GM18505 (cell line): ENCODE measurements at regions not wholly inside any gene's neighbourhood (a gene's known extent, or its start where the extent isn't known, plus 50 kb on each side); places are given as distances from the start of the nearest gene placed in this dataset.

Experiments used
- ATAC-seq: cut with Tn5 transposase; IDR thresholded peaks from one replicate; pipeline ENCODE4 v1.9.1; 2021; ENCODE audit not compliant: unreplicated experiment
- POLR2A ChIP-seq: IDR thresholded peaks from 4 replicates; pipeline ENCODE4 v1.6.1; 2011; ENCODE audit warnings: borderline replicate concordance; ENCODE audit not compliant: insufficient read depth, insufficient read length; ENCODE audit errors: extremely low read depth

DNA sequence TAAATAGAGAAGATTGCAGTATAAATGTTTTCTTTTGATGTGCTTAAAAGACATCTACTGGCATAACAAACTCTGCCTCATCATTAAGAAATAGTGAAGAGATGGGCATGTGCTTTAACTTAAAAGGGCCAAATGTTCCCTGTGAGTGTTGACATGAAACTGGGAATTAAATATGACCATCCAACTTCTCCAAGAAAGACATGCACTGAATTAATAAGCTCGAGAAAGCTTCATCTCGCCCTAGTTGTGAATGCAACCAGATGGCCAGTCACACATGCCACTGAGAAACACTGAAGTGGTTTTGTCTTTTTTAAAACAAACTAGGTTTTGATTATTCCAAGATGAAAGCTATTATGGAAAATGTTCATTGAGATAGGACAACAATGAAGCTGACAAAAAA is 479.2 kb downstream of the RIT2 start:
- no peak for ATAC-seq
- TF ChIP-seq POLR2A, result no peak

DNA sequence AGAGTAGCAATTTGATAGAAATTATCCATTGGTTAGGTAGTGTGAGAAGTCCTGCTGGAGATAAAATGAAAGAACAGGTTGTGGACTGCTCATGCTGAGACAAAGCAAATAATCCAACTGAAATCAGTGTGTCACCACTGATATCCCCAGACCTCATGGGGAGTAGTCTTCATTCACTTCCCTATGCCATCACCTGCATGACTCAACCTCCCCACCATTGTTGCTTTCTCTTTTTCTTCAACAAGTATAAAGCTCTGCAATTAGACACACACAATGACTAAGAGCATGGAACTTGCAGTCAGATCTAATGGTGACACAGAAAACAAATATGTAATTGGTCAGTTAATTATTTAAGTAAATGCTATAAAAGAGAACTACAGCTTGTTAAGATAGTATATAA is 475.3 kb downstream of the RIT2 start:
- no peak for ATAC-seq
- no peak for TF ChIP-seq POLR2A

DNA sequence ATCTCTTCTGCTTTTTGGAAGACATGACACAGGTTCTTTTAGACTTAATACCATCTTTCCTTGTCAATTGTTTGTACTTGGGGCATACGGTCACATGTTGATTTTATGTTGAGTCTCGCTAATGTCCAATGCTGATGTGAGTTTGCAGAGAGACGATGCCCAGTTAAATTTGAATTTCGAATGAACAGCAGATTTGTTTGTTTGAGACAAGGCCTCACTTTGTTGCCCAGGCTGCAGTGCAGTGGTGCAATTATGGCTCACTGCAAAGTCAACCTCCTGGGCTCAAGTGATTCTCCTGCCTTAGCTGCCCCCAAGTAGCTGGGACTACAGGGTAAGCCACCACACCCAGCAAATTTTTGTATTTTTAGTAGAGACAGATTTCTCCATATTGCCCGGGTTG is 473.5 kb downstream of the RIT2 start:
- no peak for TF ChIP-seq POLR2A
- ATAC-seq, result no peak

DNA sequence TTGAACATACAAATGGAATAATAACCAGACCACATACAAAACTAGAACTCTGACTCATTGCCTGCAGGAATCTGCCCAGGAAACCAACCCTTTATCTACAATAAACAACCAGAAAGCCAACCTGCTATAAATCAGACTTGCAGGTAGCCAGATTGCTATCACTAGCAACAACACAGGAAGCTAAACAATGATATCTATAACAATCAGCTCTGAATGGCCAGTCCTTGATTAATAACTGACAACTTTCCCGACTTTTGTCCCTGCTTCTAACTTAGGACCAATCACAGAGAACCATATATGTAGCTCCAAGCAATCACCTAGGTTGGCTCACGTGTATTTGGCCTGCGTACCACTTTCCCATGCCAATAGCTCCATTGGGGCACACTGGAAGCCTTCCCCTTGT is 470.8 kb downstream of the RIT2 start:
- TF ChIP-seq POLR2A, result no peak
- ATAC-seq, result no peak

DNA sequence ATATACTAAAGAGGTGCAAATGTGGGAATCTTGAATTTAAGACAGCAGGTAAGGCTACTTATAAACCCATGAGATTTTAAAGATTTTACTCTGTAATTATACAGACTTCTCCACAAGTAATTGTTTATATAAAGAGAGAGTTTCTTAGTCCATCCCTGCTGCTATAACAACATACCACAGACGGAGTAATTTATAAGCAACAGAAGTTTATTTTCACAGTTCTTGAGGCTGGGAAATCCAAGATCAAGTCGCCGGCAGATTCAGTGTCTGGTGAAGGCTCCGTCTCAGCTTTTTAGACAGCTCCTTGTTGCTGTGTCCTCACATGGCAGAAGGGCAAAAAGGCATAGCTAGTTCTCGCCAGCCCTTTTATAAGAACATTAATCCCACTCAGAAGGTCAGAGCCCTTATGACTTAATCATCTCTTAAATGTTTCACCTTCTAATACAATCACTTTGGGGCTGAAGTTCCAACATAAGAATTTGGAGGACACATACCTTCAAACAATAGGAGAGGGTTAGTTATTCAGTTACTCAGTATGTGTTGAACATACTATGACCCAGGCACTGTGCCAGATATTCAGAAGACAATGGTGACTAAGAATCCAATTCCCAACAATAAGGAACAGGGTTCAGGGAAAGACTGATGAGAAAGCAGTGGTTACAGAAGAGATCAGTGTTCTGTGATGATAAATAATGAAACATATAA is 466.0 kb downstream of the RIT2 start:
- TF ChIP-seq POLR2A, result no peak
- ATAC-seq, result no peak

DNA sequence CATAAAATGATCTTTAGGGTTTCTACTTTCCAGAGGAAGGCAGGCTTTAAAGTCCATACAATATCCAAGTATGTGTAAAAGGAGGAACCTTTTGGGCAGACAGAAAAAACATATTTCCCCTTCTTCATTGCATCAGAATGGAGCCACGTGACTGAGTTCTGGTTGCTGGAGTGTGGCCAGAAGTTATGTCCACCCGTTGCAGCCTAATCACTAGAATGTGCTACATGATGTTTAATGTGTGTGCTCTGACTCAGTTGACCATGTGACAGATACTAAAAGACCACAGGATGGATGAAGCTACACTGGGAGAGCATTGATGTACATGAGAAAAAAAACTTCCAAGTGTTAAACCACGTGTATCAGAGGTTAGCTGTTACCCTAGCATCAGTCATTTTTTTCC is 460.9 kb downstream of the RIT2 start:
- no peak for ATAC-seq
- no peak for TF ChIP-seq POLR2A

DNA sequence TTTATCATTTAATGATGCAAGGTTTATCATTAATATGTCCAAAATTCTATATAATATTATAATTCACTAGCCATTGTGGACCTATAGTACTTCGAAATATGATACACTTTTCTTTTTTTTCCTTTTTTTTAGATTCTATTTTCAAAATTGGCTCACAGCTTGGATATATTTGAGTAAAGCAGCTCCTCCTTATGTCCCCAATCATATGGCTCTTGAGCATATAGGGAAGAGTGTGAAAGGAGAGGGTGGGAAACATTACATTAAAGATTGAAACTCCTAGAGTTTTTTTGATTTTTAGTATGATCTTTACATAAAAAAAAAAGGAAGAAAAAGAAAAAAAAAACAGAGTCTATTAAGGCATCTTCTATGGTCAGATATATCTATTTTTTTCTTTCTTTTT is 457.9 kb downstream of the RIT2 start:
- TF ChIP-seq POLR2A, result no peak
- no peak for ATAC-seq

DNA sequence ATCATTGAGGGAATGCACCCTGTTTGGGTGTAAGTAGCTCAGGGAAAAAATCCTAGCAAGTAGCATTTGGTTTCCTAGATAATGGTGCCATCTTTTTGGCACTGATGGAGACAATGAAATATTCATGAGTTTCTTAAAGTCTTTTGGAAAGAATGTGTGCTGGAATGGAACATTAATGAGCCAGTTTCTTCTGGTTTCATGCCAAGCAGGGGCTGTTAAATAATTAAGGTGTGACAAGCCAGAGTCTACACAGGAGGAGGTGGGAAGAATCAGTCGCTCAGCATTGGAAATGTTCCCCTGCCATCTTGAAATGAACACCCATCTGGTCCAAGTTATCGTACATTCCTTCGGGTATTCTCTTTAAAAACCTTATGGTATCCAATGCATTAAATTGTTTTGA is 457.3 kb downstream of the RIT2 start:
- no peak for TF ChIP-seq POLR2A
- ATAC-seq, result no peak

DNA sequence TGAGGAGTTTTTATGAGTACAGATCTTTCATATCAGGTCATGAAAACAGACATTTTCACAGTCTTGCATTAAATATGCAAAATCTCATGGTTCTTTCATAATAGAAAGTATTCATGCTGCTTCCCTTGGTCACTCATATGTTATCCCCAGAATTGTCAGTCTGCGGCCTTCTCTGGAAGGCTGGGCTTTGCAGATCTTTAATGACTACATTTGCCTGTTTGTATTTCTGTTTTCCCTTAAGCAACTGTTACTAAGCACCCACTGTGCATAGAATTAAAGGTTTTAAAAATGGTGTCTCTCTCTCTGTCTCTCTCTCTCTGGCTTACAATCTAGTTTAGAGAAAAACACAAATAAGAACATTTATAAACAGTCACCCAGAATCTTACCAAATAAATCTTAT is 456.3 kb downstream of the RIT2 start:
- ATAC-seq, result no peak
- TF ChIP-seq POLR2A, result no peak

DNA sequence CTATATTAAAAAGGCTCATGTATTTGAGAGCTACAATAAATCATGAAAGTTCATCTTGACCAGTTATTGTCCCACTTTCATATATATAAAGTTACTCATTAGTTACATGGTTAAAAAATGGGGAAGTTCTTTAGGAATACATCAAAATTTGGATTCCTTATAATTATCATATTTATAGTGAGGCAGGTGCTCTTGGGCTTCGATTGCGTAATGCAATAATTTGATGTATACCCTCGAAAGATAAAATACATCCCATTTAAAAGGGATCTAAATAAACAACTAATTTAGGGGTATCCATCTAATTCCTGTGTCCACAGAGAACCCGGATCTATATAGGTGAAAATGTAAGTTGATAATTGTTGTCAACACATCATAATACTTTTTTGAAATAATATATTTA is 444.6 kb downstream of the RIT2 start:
- no peak for ATAC-seq
- no peak for TF ChIP-seq POLR2A

DNA sequence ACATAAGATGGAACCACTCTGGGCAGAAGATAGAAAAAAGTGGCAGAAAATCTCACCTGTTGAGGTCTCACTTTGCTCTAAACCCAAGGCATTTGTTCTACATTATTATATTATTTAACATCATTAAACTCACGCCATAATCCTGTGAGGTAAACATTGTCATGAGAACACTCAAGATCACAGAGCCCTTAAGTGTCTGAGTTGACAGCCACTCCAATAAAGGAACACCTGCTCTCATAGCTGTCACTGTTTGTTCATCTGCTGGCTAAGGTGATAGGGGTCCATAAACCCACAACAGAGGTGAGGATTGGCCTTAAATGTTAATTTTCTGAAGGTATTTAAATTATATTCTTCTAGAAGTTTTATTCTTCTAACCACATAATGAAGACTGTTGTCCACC is 439.7 kb downstream of the RIT2 start:
- TF ChIP-seq POLR2A, result no peak
- no peak for ATAC-seq

DNA sequence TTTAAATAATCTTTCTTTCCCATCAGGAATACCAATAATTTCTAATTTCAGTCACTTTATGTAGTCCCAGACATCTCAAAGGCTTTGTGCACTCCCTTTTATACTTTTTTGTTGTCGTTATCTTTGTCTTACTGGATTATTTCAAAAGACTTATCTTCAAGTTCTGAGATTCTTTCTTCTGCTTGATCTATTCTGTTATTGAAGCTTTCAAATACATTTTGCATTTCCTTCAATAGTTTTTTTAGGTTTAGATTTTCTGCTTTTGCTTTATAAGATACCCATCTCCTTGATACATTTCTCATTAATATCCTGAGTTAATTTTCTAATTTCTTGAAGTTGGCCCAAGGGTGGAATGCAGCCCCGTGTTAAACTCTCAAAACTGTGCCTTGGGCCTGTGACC is 432.4 kb downstream of the RIT2 start:
- no peak for TF ChIP-seq POLR2A
- ATAC-seq, result no peak

DNA sequence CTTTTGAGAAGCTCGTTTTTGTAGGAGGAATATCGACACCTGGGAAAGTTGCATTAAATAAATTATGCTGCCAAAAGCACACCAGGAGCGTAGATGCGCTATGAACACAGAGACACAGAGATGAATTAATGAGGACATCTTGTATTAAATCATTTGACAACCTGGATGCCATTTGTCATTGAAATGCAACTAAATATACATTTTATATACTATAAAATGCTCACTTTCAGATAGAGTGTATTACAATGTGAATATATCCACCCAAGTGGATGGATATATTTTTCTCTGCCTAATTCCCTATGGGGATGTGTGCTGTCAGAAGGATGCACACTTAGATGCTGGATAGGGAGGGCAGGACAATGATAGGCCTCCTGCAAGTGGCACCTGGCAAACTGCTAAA is 426.2 kb downstream of the RIT2 start:
- TF ChIP-seq POLR2A, result no peak
- no peak for ATAC-seq
